GM13977 (cell line): ENCODE measurements at regions not wholly inside any gene's neighbourhood (a gene's known extent, or its start where the extent isn't known, plus 50 kb on each side); places are given as distances from the start of the nearest gene placed in this dataset.

ENCODE experiments used
- DNase-seq: peaks from one replicate; pipeline ENCODE4 v3.0.0; 2012; ENCODE audit warnings: low spot score
- in situ Hi-C: fragments of 300-500 bp; cut with MboI; formaldehyde crosslinking; loops from one replicate; pipeline ENCODE4 v1.12.0; 2022; ENCODE audit warnings: low sequenced_read_pairs, low pct_unique_long_range_greater_than_20kb, mixed read lengths, inconsistent platforms; ENCODE audit not compliant: unreplicated experiment
- TF ChIP-seq, protein P1 (sequence below): IDR thresholded peaks from 2 replicates; pipeline ENCODE4 v1.5.1; 2012; ENCODE audit warnings: mild to moderate bottlenecking, control low read depth; ENCODE audit not compliant: insufficient read depth; ENCODE audit errors: extremely low read depth, missing control alignments

DNA sequence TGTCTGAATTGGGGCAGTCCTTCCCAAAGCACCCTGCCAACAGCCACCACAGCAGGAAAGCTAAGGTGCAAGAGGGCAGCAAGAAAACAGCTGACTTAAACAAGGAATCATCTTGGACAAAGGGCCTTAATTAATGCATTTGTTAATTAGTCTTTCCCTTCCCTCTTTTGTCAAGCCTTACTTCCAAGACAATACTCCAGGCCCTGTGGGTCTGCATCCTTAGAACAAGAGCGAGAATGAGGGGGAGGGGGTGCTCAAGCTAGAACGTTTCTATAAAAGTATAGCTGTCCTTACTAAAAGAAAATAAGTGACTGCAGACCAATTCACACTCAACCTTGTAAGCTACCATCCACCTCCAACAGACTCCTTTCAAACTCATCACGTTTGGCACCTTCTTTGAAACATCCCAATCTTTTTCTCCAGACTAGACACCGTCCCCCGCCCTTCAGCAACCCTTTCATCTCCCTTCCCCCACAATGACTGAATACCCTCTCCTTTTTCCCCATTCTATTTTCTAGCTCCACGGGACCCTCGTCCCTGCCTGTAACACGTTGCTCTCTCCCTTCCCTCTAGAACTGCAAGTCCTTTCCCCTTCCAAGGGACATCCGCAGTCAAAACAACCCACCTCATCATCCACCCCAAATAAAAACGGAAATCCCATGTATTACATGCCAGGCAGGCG, 85.7 kb upstream of the RNF38 start:
- DNase-seq, result no peak
- TF ChIP-seq, protein P1, sequence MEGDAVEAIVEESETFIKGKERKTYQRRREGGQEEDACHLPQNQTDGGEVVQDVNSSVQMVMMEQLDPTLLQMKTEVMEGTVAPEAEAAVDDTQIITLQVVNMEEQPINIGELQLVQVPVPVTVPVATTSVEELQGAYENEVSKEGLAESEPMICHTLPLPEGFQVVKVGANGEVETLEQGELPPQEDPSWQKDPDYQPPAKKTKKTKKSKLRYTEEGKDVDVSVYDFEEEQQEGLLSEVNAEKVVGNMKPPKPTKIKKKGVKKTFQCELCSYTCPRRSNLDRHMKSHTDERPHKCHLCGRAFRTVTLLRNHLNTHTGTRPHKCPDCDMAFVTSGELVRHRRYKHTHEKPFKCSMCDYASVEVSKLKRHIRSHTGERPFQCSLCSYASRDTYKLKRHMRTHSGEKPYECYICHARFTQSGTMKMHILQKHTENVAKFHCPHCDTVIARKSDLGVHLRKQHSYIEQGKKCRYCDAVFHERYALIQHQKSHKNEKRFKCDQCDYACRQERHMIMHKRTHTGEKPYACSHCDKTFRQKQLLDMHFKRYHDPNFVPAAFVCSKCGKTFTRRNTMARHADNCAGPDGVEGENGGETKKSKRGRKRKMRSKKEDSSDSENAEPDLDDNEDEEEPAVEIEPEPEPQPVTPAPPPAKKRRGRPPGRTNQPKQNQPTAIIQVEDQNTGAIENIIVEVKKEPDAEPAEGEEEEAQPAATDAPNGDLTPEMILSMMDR, result no peak
- in situ Hi-C loops, result no loop called here

DNA sequence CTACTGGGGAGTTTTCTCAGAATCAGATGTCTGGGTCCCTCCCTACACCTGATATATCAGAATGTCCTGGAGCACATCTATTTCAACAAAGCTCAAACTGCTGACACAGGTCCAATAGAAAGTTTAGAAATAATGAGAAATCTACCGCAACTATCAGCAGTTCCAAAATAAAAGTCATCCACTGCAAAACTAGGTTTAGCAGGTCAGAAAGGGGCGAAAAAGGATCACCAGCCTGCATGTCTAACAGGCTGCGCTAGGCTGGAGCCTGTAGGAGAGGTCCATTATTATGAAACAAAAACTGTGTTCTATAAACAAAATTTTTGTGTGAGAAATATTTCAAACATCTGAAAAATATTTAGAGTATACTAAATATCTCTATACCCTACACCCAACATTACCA, 84.1 kb upstream of the RNF38 start:
- TF ChIP-seq, protein P1, result no peak
- no peak for DNase-seq
- in situ Hi-C loops, result no loop called here

DNA sequence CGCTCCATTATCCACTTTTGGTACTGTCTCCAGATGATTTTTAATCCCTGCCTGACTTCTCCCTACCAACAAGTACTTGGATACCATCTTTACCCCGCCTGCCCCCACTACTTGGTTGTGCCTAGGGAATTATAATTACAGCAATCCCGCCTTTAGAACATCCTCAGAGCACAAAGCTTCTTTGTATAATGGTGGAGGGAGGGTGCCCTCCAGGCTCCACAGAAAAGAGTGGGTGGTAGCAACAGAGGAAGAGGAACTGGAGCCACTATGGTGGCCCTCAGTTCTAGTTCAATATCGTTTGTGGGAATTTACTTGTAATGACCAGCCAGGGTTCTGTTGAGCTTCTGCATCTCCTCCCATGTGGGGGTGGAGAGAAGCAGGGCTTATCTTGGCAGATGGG, 79.0 kb upstream of the RNF38 start:
- no peak for DNase-seq
- TF ChIP-seq, protein P1, result no peak
- in situ Hi-C loops, result no loop called here

DNA sequence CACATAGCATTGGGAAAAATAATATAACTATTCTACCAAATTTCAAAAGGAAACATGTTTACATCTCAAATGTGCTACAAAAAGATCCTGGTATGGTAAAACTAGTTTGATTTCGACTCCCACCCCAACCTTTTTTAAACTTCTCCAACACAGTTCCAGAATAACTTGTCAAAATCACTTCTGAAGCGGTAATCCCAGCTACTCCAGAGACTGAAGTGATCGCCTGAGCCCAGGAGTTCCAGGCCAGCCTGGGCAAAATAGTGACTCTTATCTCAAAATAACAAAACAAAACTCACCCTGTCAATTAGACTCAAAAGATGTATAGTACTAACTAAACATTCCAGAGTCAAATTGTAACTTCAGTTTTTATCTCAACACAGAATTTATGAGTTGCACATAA, 71.3 kb upstream of the RNF38 start:
- in situ Hi-C loops, result no loop called here
- TF ChIP-seq, protein P1, result no peak

DNA sequence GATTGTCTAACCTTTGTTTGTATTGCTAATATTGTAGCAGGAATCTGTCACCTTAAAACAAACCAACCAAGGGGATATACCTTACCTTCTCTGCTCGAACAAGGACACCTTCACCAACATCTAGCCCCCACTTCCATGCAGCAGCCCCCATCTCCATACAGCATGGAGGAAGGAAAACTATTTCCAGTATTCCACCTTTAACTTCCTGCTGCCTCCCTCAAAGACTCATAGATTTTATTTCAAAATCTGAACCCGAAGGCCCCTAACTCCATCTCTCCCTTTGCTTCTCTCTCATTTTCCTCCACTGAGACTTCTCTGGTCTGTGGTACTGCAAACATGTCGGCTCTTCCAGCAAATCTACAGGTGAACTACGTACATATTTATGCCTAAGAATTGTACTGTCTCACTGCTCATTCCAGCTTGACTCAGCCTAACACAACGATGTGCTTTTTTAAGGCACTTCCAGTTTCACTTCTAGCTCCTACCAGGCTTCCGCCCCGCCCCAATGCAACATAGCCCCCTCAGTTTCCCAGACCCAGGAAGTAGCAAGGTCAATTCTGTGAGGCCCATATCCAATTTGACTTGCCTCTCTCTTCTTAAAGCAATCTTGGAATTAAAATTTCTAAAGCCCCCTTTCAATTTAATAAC, 70.7 kb upstream of the RNF38 start:
- in situ Hi-C loops, result no loop called here
- TF ChIP-seq, protein P1, result no peak

More for the DNA sequence above, 71.3 kb upstream of the RNF38 start:
- no peak for DNase-seq

DNA sequence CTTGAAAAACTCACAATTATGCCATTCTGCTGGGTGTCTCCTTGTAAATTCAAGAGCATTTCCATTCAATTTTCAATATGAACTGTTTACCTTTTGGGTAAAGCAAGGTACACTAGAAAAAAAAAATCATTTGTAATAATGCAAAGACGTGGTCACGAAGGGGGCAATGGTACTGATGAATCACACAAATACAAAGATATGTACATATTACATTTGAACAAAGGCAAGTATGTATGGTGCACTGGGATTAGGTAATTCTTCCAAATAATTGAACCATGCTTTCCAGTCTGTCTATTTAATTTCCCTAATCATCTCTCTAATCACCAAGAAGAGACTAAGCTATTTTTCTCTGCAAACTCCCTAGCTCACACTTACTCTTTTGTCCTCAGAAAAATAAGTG, 63.4 kb upstream of the RNF38 start:
- in situ Hi-C loops, result no loop called here
- TF ChIP-seq, protein P1, result no peak
- DNase-seq, result no peak

More for the DNA sequence above, 70.7 kb upstream of the RNF38 start:
- DNase-seq, result peak; percentile 77
